Neural cell (in vitro differentiated cells): ENCODE measurements at regions not wholly inside any gene's neighbourhood (a gene's known extent, or its start where the extent isn't known, plus 50 kb on each side); places are given as distances from the start of the nearest gene placed in this dataset.

Source experiments
- H2AFZ ChIP-seq: fragments of 200-600, 300-800 bp; sonication (generic), shearing (Covaris generic); 2 replicates; pipeline ENCODE4 v1.6.0; 2014; ENCODE audit warnings: low read depth, mild to moderate bottlenecking, antibody characterized with exemption, low read length, moderate library complexity
- H3F3A ChIP-seq: fragments of 200-600 bp; shearing (Covaris generic); 2 replicates; pipeline ENCODE4 v1.6.1; 2016; ENCODE audit warnings: mild to moderate bottlenecking, moderate library complexity, mixed read lengths, antibody characterized with exemption, low read length; ENCODE audit not compliant: insufficient read depth, poor library complexity, severe bottlenecking
- H3K27ac ChIP-seq: fragments of 200-600, 300-800 bp; sonication (generic), shearing (Covaris generic); 2 replicates; pipeline ENCODE4 v1.5.1; 2014; ENCODE audit warnings: mild to moderate bottlenecking, low read length, moderate library complexity
- H3K27me3 ChIP-seq: fragments of 300-800, 200-600 bp; sonication (generic), shearing (Covaris generic); 2 replicates; pipeline ENCODE4 v1.6.0; 2014; ENCODE audit warnings: mild to moderate bottlenecking, low read depth, low read length, moderate library complexity; ENCODE audit not compliant: insufficient read depth
- H3K36me3 ChIP-seq: fragments of 300-800, 200-600 bp; sonication (generic), shearing (Covaris generic); 2 replicates; pipeline ENCODE4 v1.5.1; 2014; ENCODE audit warnings: mild to moderate bottlenecking, antibody characterized with exemption, low read length, moderate library complexity; ENCODE audit not compliant: insufficient read depth
- H3K4me2 ChIP-seq: fragments of 300-800, 200-600 bp; sonication (generic), shearing (Covaris generic); 2 replicates; pipeline ENCODE4 v1.6.0; 2014; ENCODE audit warnings: mild to moderate bottlenecking, low read length
- H3K4me3 ChIP-seq: fragments of 300-800, 200-600 bp; sonication (generic), shearing (Covaris generic); 2 replicates; pipeline ENCODE4 v1.5.1; 2014; ENCODE audit warnings: mild to moderate bottlenecking, low read length, moderate library complexity
- H3K79me2 ChIP-seq: fragments of 200-600 bp; shearing (Covaris generic); replicated peaks from 2 replicates; pipeline ENCODE4 v1.6.0; 2014; ENCODE audit warnings: mild to moderate bottlenecking, low read length, moderate library complexity; ENCODE audit not compliant: insufficient read depth
- H3K9ac ChIP-seq: fragments of 300-800, 200-600 bp; sonication (generic), shearing (Covaris generic); 2 replicates; pipeline ENCODE4 v1.6.1; 2016; ENCODE audit warnings: mild to moderate bottlenecking, low read length, mixed read lengths
- H3K9me2 ChIP-seq: fragments of 200-600 bp; shearing (Covaris generic); 2 replicates; pipeline ENCODE4 v1.6.1; 2016; ENCODE audit warnings: mild to moderate bottlenecking, low read length, mixed read lengths; ENCODE audit not compliant: insufficient read depth
- H3K9me3 ChIP-seq: fragments of 200-600, 300-800 bp; sonication (generic), shearing (Covaris generic); 2 replicates; pipeline ENCODE4 v1.6.1; 2016; ENCODE audit warnings: mild to moderate bottlenecking, mixed run types, low read length, moderate library complexity, mixed read lengths
- H4K20me1 ChIP-seq: fragments of 200-600 bp; shearing (Covaris generic); 2 replicates; pipeline ENCODE4 v1.6.1; 2016; ENCODE audit warnings: mild to moderate bottlenecking, mixed run types; ENCODE audit not compliant: insufficient read depth
- CTCF ChIP-seq: fragments of 450-650 bp; IDR thresholded peaks from 2 replicates; pipeline ENCODE4 v1.5.1; 2014; ENCODE audit warnings: antibody characterized with exemption, mild to moderate bottlenecking, moderate library complexity; ENCODE audit not compliant: poor library complexity, severe bottlenecking
- EP300 ChIP-seq: fragments of 450-650 bp; conservative IDR thresholded peaks from 2 replicates; pipeline ENCODE4 v1.6.1; 2014; ENCODE audit warnings: antibody characterized with exemption, mild to moderate bottlenecking, moderate library complexity; ENCODE audit not compliant: poor library complexity, severe bottlenecking
- EZH2 ChIP-seq: fragments of 200-600, 300-800 bp; shearing (Covaris generic), sonication (generic); IDR thresholded peaks from 2 replicates; pipeline ENCODE4 v1.6.1; 2014; ENCODE audit warnings: antibody characterized with exemption, low read length, borderline replicate concordance, mild to moderate bottlenecking; ENCODE audit not compliant: insufficient read depth, poor library complexity, severe bottlenecking
- MXI1 ChIP-seq: fragments of 450-650 bp; conservative IDR thresholded peaks from 2 replicates; pipeline ENCODE4 v1.6.1; 2014; ENCODE audit warnings: antibody characterized with exemption, mild to moderate bottlenecking; ENCODE audit not compliant: poor library complexity, severe bottlenecking
- POLR2AphosphoS5 ChIP-seq: IDR thresholded peaks from 2 replicates; pipeline ENCODE4 v1.6.1; 2012
- RAD21 ChIP-seq: fragments of 450-650 bp; conservative IDR thresholded peaks from 2 replicates; pipeline ENCODE4 v1.6.1; 2014; ENCODE audit warnings: antibody characterized with exemption, mild to moderate bottlenecking, moderate library complexity
- REST ChIP-seq: IDR thresholded peaks from 2 replicates; pipeline ENCODE4 v1.6.1; 2012; ENCODE audit warnings: borderline replicate concordance
- SMC3 ChIP-seq: fragments of 450-650 bp; conservative IDR thresholded peaks from 2 replicates; pipeline ENCODE4 v1.6.1; 2014; ENCODE audit warnings: antibody characterized with exemption, mild to moderate bottlenecking, moderate library complexity; ENCODE audit not compliant: poor library complexity
- TAF1 ChIP-seq: IDR thresholded peaks from 2 replicates; pipeline ENCODE4 v1.6.1; 2012; ENCODE audit warnings: low read depth

- Histone ChIP-seq H3K27ac (no peak overlapping the region), H3K36me3 (no peaks in the 10 kb centered on the region), H3K9me2 (no peaks in the 10 kb centered on the region), H3K4me2 (no peak overlapping the region), H3K9me3 (peaks cover 13% of the 10 kb centered on the region), H3K4me3 (no peak overlapping the region), H2AFZ (no peak overlapping the region), H3K9ac (no peak overlapping the region), H3K27me3 (peaks cover 39% of the 10 kb centered on the region), H3F3A (no peaks in the 10 kb centered on the region), H3K79me2 (no peaks in the 10 kb centered on the region), H4K20me1 (no peaks in the 10 kb centered on the region)
- TF ChIP-seq MXI1 = no peak
- no peak for TF ChIP-seq TAF1
- TF ChIP-seq CTCF = no peak
- TF ChIP-seq POLR2AphosphoS5 = no peak
- no peak for TF ChIP-seq RAD21
Measured at GRCh38 chr5:135194126-135194488, 160.1 kb upstream of the PITX1 start.

- TF ChIP-seq REST = no peak
- TF ChIP-seq EP300 = no peak
- no peak for TF ChIP-seq TAF1
- TF ChIP-seq RAD21 = no peak
- TF ChIP-seq CTCF = no peak
- no peak for TF ChIP-seq SMC3
- TF ChIP-seq EZH2 = no peak
- TF ChIP-seq POLR2AphosphoS5 = no peak
- no peak for TF ChIP-seq MXI1
- Histone ChIP-seq H3K36me3 (no peaks in the 10 kb centered on the region), H3K9me3 (peaks cover 13% of the 10 kb centered on the region), H4K20me1 (no peaks in the 10 kb centered on the region), H2AFZ (no peak overlapping the region), H3K79me2 (no peaks in the 10 kb centered on the region), H3F3A (no peaks in the 10 kb centered on the region), H3K9ac (no peak overlapping the region), H3K27me3 (peaks cover 39% of the 10 kb centered on the region), H3K9me2 (no peaks in the 10 kb centered on the region), H3K27ac (no peak overlapping the region), H3K4me2 (no peak overlapping the region), H3K4me3 (no peak overlapping the region)
Measured at GRCh38 chr5:135193213-135194125, 159.4 kb upstream of the PITX1 start.
